ENCODE measurements at regions not wholly inside any gene's neighbourhood (a gene's known extent, or its start where the extent isn't known, plus 50 kb on each side); places are given as distances from the start of the nearest gene placed in this dataset.

- TF ChIP-seq POLR2AphosphoS5 (IDR thresholded peaks at IDR 0.05; ENCODE audit: low read depth, low read length) (no peak), TAF1 (IDR thresholded peaks at IDR 0.05; ENCODE audit: borderline replicate concordance, insufficient read depth, low read length) (no peak), SIN3A (IDR thresholded peaks at IDR 0.05; ENCODE audit: borderline replicate concordance, insufficient read depth, low read length) (no peak), FOXP2 (optimal IDR thresholded peaks at IDR 0.05; ENCODE audit: borderline replicate concordance, extremely low read depth, extremely low read length, insufficient read depth) (no peak), REST (IDR thresholded peaks at IDR 0.05; ENCODE audit: insufficient read depth in 1 of 2, low read depth in 2 of 2, low read length in 2 of 2) (no peak)
These were observed 113.5 kb downstream of the SLC35B3 start for GRCh38 chr6:8321671-8322404.

GRCh38 chr6:8315154-8315553 lies 120.2 kb downstream of the SLC35B3 start:
- no peak for TF ChIP-seq POLR2AphosphoS5 (IDR thresholded peaks at IDR 0.05; ENCODE audit: low read depth, low read length)
- no peak for TF ChIP-seq SIN3A (IDR thresholded peaks at IDR 0.05; ENCODE audit: borderline replicate concordance, insufficient read depth, low read length)
- TF ChIP-seq REST (IDR thresholded peaks at IDR 0.05; ENCODE audit: insufficient read depth in 1 of 2, low read depth in 2 of 2, low read length in 2 of 2) = no peak
- no peak for TF ChIP-seq FOXP2 (optimal IDR thresholded peaks at IDR 0.05; ENCODE audit: borderline replicate concordance, extremely low read depth, extremely low read length, insufficient read depth)
- no peak for TF ChIP-seq TAF1 (IDR thresholded peaks at IDR 0.05; ENCODE audit: borderline replicate concordance, insufficient read depth, low read length)

GRCh38 chr6:8301502-8301901 lies 133.8 kb downstream of the SLC35B3 start:
- TF ChIP-seq POLR2AphosphoS5 (IDR thresholded peaks at IDR 0.05; ENCODE audit: low read depth, low read length) = no peak
- TF ChIP-seq FOXP2 (optimal IDR thresholded peaks at IDR 0.05; ENCODE audit: borderline replicate concordance, extremely low read depth, extremely low read length, insufficient read depth) = no peak
- TF ChIP-seq REST (IDR thresholded peaks at IDR 0.05; ENCODE audit: insufficient read depth in 1 of 2, low read depth in 2 of 2, low read length in 2 of 2) = no peak
- TF ChIP-seq SIN3A (IDR thresholded peaks at IDR 0.05; ENCODE audit: borderline replicate concordance, insufficient read depth, low read length) = no peak
- no peak for TF ChIP-seq TAF1 (IDR thresholded peaks at IDR 0.05; ENCODE audit: borderline replicate concordance, insufficient read depth, low read length)

- TF ChIP-seq SIN3A (IDR thresholded peaks at IDR 0.05; ENCODE audit: borderline replicate concordance, insufficient read depth, low read length) = no peak
- TF ChIP-seq REST (IDR thresholded peaks at IDR 0.05; ENCODE audit: insufficient read depth in 1 of 2, low read depth in 2 of 2, low read length in 2 of 2) = no peak
- no peak for TF ChIP-seq POLR2AphosphoS5 (IDR thresholded peaks at IDR 0.05; ENCODE audit: low read depth, low read length)
- no peak for TF ChIP-seq FOXP2 (optimal IDR thresholded peaks at IDR 0.05; ENCODE audit: borderline replicate concordance, extremely low read depth, extremely low read length, insufficient read depth)
- TF ChIP-seq TAF1 (IDR thresholded peaks at IDR 0.05; ENCODE audit: borderline replicate concordance, insufficient read depth, low read length) = no peak
These were observed 136.3 kb downstream of the SLC35B3 start for GRCh38 chr6:8299034-8299433.

Measured in PFSK-1 (cell line).